Endothelial cell of umbilical vein (primary cell): ENCODE measurements at regions not wholly inside any gene's neighbourhood (a gene's known extent, or its start where the extent isn't known, plus 50 kb on each side); places are given as distances from the start of the nearest gene placed in this dataset.

Source experiments
- EZH2 ChIP-seq: IDR thresholded peaks from 2 replicates; pipeline ENCODE4 v1.6.1; 2012; ENCODE audit warnings: borderline replicate concordance, low read depth, mild to moderate bottlenecking, moderate library complexity, low read length, inconsistent platforms; ENCODE audit not compliant: severe bottlenecking
- FOS ChIP-seq: IDR thresholded peaks from 2 replicates; pipeline ENCODE4 v1.6.1; 2011; ENCODE audit warnings: mild to moderate bottlenecking, low read length, moderate library complexity, borderline replicate concordance; ENCODE audit not compliant: insufficient read depth
- GATA2 ChIP-seq: IDR thresholded peaks from 2 replicates; pipeline ENCODE4 v1.7.0; 2011; ENCODE audit warnings: low read depth, mild to moderate bottlenecking, moderate library complexity, mixed read lengths, low read length; ENCODE audit not compliant: insufficient read length, insufficient read depth
- JUN ChIP-seq: IDR thresholded peaks from 2 replicates; pipeline ENCODE4 v1.6.1; 2011; ENCODE audit warnings: borderline replicate concordance, low read depth; ENCODE audit not compliant: insufficient read length, insufficient read depth
- MYC ChIP-seq: IDR thresholded peaks from one replicate; pipeline ENCODE4 v1.6.1; 2011; ENCODE audit warnings: mild to moderate bottlenecking, low read depth, low read length
- POLR2A ChIP-seq: IDR thresholded peaks from 2 replicates; pipeline ENCODE4 v1.6.1; 2012; ENCODE audit warnings: low read depth, mild to moderate bottlenecking, control low read depth, low read length
- POLR2AphosphoS5 ChIP-seq: IDR thresholded peaks from 2 replicates; pipeline ENCODE4 v1.6.1; 2012; ENCODE audit warnings: low read depth, mild to moderate bottlenecking, control low read depth, low read length, moderate library complexity; ENCODE audit not compliant: insufficient read depth
- TF ChIP-seq, protein P1 (sequence below), 2 donors: IDR thresholded peaks; 1 replicate in 1 of 2; 2 replicates in 1 of 2; pipeline ENCODE4 v1.5.1; 2011; ENCODE audit warnings: low read length in 2 of 2, mild to moderate bottlenecking in 2 of 2, moderate library complexity in 2 of 2, control low read depth in 1 of 2, inconsistent platforms in 1 of 2, low read depth in 1 of 2; ENCODE audit not compliant: insufficient read depth in 1 of 2; ENCODE audit errors: extremely low read depth in 1 of 2
- TF ChIP-seq, protein P2 (sequence below): IDR thresholded peaks from 2 replicates; pipeline ENCODE4 v1.6.1; 2011; ENCODE audit not compliant: insufficient read depth, insufficient read length

DNA sequence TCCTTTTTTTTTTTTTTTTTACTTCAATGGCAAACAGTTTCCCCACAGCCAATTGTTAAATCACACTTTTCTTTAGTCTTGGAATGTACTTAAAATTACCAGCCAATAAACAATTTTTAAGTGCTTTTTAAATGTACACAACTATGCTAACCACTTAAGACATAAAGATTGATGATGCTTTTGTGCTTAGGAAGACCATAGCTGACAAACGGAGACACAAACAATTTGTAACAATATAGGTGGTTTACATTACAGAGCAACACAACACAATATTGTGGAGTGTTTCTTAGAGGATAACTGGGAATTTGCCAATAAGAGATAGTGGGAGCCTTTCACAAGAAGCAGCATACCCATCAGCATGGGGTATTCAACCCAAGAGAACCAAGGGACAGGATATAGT, 798.5 kb upstream of the IGFBP3 start:
- TF ChIP-seq, protein P1, sequence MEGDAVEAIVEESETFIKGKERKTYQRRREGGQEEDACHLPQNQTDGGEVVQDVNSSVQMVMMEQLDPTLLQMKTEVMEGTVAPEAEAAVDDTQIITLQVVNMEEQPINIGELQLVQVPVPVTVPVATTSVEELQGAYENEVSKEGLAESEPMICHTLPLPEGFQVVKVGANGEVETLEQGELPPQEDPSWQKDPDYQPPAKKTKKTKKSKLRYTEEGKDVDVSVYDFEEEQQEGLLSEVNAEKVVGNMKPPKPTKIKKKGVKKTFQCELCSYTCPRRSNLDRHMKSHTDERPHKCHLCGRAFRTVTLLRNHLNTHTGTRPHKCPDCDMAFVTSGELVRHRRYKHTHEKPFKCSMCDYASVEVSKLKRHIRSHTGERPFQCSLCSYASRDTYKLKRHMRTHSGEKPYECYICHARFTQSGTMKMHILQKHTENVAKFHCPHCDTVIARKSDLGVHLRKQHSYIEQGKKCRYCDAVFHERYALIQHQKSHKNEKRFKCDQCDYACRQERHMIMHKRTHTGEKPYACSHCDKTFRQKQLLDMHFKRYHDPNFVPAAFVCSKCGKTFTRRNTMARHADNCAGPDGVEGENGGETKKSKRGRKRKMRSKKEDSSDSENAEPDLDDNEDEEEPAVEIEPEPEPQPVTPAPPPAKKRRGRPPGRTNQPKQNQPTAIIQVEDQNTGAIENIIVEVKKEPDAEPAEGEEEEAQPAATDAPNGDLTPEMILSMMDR (IDR thresholded peaks at IDR 0.05; ENCODE audit: extremely low read depth in 1 of 2, insufficient read depth in 1 of 2, low read depth in 1 of 2, low read length in 2 of 2): no peak
- TF ChIP-seq, protein P2, sequence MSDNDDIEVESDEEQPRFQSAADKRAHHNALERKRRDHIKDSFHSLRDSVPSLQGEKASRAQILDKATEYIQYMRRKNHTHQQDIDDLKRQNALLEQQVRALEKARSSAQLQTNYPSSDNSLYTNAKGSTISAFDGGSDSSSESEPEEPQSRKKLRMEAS: no peak
- TF ChIP-seq EZH2 (no peak), POLR2AphosphoS5 (no peak), FOS (no peak), JUN (no peak), POLR2A (no peak), MYC (no peak), GATA2 (no peak)
